Prostate gland (tissue), 2 donors: ENCODE measurements at regions not wholly inside any gene's neighbourhood (a gene's known extent, or its start where the extent isn't known, plus 50 kb on each side); places are given as distances from the start of the nearest gene placed in this dataset.

Source experiments
- DNase-seq: peaks from one replicate; pipeline ENCODE4 v3.0.0-alpha.2; 2019; ENCODE audit warnings: low spot score
- H3K27ac ChIP-seq, 2 donors: fragments of 200-600 bp; sonication (generic); 2 replicates each; pipeline ENCODE4 v1.5.1; 2017 to 2019
- H3K27me3 ChIP-seq: fragments of 200-600 bp; sonication (generic); replicated peaks from 2 replicates; pipeline ENCODE4 v1.5.1; 2019; ENCODE audit not compliant: insufficient read depth
- H3K36me3 ChIP-seq, 2 donors: fragments of 200-600 bp; sonication (generic); 1 replicate in 1 of 2; 2 replicates in 1 of 2; pipeline versions ENCODE4 v1.5.1 to v1.8.1; 2017 to 2019
- H3K4me1 ChIP-seq: fragments of 200-600 bp; sonication (generic); replicated peaks from 2 replicates; pipeline ENCODE4 v1.5.1; 2019
- H3K4me3 ChIP-seq, 2 donors: fragments of 200-600 bp; sonication (generic); 2 replicates each; pipeline ENCODE4 v1.5.1; 2017 to 2019
- H3K9me3 ChIP-seq: fragments of 200-600 bp; sonication (generic); 2 replicates; pipeline ENCODE4 v1.5.1; 2017
- CTCF ChIP-seq, 4 experiments: fragments of 200-600 bp in 2 of 4; fragments of 450-650 bp in 2 of 4; sonication (generic) in 2 of 4; IDR thresholded peaks; 1 replicate in 3 of 4; 2 replicates in 1 of 4; pipeline ENCODE4 v1.5.1; 2016 to 2019; ENCODE audit warnings: antibody characterized with exemption in 4 of 4, mild to moderate bottlenecking in 2 of 4, moderate library complexity in 2 of 4
- POLR2A ChIP-seq: fragments of 450-650 bp; IDR thresholded peaks from one replicate; pipeline ENCODE4 v1.6.1; 2016; ENCODE audit warnings: antibody characterized with exemption, mild to moderate bottlenecking
- POLR2AphosphoS5 ChIP-seq: sonication (generic); formaldehyde crosslinking; IDR thresholded peaks from one replicate; pipeline ENCODE4 v1.6.1; 2017; ENCODE audit warnings: antibody characterized with exemption
- WGBS: methylation state at CpG from one replicate; pipeline ENCODE4 v1.1.5; 2018; 5-methylcytosine and 5-hydroxymethylcytosine counted together
- intact Hi-C: fragments of 100-400 bp; cut with DNase I; formaldehyde crosslinking; loops from one replicate; pipeline ENCODE4 v1.14.2; 2022

GRCh38 chr4:57774171-57774570 lies 664.0 kb upstream of the IGFBP7 start:
- H3K27me3 ChIP-seq, result no peaks in the 10 kb centered on the region
- H3K4me1 ChIP-seq, result no peaks in the 10 kb centered on the region
- DNase-seq, result no peak
- intact Hi-C loops, result no loop called here
- H3K4me3 ChIP-seq, result no peak overlapping the region
- H3K27ac ChIP-seq, result no peak overlapping the region
- H3K9me3 ChIP-seq, result no peaks in the 10 kb centered on the region
- TF ChIP-seq POLR2AphosphoS5 (no peak), CTCF (IDR thresholded peaks at IDR 0.05) (no peak), POLR2A (no peak)
- no peaks in the 10 kb centered on the region for H3K36me3 ChIP-seq

GRCh38 chr4:57766341-57766740 lies 656.2 kb upstream of the IGFBP7 start:
- H3K4me1 ChIP-seq, result no peaks in the 10 kb centered on the region
- H3K36me3 ChIP-seq, result no peaks in the 10 kb centered on the region

DNA sequence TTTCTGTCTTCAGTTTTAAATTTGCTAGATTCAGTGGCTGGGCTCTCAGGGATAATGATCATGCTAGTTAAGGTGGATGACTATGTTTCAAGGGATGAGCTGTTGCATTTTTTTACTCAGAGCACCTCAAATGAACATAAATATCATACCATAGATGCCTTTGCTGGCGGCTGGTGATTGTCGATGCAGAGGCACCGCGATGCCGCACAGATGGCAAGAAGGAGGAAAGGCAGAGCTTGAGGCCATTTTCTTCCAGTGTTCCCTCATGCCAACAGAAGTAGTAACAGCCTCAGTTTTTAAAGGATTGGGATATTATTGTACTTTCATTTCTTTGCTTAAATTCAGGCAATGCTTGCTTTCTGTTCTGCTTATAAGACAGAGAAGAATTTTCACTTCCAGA lies 654.7 kb upstream of the IGFBP7 start:
- H3K4me3 ChIP-seq, result no peak overlapping the region
- TF ChIP-seq POLR2A (no peak), POLR2AphosphoS5 (no peak), CTCF (IDR thresholded peaks at IDR 0.05) (no peak)
- H3K9me3 ChIP-seq, result no peaks in the 10 kb centered on the region
- DNase-seq, result no peak
- 90% methylated on average over 5 of the region's 5 CpGs for WGBS
- H3K36me3 ChIP-seq, result no peaks in the 10 kb centered on the region
- H3K4me1 ChIP-seq, result no peaks in the 10 kb centered on the region
- H3K27ac ChIP-seq, result no peak overlapping the region
- no peaks in the 10 kb centered on the region for H3K27me3 ChIP-seq
- intact Hi-C loops, result no loop called here

More at GRCh38 chr4:57766341-57766740, 656.2 kb upstream of the IGFBP7 start:
- no peak overlapping the region for H3K27ac ChIP-seq
- intact Hi-C loops, result no loop called here
- TF ChIP-seq POLR2AphosphoS5, result no peak
- TF ChIP-seq CTCF (IDR thresholded peaks at IDR 0.05), result no peak
- TF ChIP-seq POLR2A, result no peak
- no peak overlapping the region for H3K4me3 ChIP-seq
- no peaks in the 10 kb centered on the region for H3K27me3 ChIP-seq
- 76% methylated on average over 1 of the region's 1 CpG for WGBS
- no peaks in the 10 kb centered on the region for H3K9me3 ChIP-seq
- DNase-seq, result no peak

DNA sequence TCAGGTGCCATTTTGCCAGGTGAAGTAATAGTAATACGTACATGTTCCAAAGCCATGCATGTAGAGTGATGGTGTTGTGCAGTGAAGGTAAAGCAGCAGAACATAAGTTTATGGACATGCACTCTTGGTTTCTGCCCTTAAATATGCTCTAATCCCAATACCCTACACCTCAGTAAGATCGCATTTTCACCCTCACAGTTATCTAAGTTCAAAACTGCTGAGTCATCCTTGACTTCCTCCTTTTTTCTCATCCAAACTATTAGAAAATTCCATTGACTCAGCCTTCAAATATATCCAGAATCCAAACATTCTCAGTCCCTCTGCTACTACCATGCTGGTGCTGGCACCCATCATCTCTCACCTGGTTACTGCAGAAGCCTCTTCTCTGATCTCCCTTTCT lies 652.9 kb upstream of the IGFBP7 start:
- 86% methylated on average over 2 of the region's 2 CpGs for WGBS

More for the DNA sequence above, 652.9 kb upstream of the IGFBP7 start:
- DNase-seq, result no peak
- H3K4me3 ChIP-seq, result no peak overlapping the region
- no peak overlapping the region for H3K27ac ChIP-seq
- H3K36me3 ChIP-seq, result no peaks in the 10 kb centered on the region
- intact Hi-C loops, result no loop called here
- no peak for TF ChIP-seq POLR2AphosphoS5
- TF ChIP-seq CTCF (IDR thresholded peaks at IDR 0.05), result no peak
- no peaks in the 10 kb centered on the region for H3K27me3 ChIP-seq
- H3K4me1 ChIP-seq, result no peaks in the 10 kb centered on the region
- H3K9me3 ChIP-seq, result no peaks in the 10 kb centered on the region
